GM12872 (cell line): ENCODE measurements at regions not wholly inside any gene's neighbourhood (a gene's known extent, or its start where the extent isn't known, plus 50 kb on each side); places are given as distances from the start of the nearest gene placed in this dataset.

ENCODE experiments used
- TF ChIP-seq, protein P1 (sequence below): IDR thresholded peaks from 3 replicates; pipeline ENCODE4 v1.5.1; 2011; ENCODE audit warnings: low read depth, mild to moderate bottlenecking, low read length, moderate library complexity; ENCODE audit not compliant: insufficient read depth

DNA sequence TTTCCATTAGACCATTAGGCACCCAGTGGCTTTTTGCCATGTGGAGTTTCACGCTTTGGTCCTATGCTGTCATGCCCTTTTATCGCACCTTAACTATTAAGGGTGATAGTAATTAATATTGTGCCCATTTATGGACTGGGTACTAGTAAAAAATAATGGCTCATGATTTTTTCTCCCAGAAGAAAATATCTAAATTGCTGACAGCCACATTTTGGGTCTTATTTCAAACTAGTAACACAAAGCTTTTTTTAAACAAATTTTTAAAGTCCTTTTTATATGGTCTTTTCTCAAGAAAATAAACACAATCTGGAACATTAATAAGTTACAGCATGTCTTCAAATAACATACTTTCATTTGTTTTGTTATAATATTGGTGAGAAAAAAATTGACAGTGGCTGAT lies 179.7 kb downstream of the ANKRD7 start:
- TF ChIP-seq, protein P1, sequence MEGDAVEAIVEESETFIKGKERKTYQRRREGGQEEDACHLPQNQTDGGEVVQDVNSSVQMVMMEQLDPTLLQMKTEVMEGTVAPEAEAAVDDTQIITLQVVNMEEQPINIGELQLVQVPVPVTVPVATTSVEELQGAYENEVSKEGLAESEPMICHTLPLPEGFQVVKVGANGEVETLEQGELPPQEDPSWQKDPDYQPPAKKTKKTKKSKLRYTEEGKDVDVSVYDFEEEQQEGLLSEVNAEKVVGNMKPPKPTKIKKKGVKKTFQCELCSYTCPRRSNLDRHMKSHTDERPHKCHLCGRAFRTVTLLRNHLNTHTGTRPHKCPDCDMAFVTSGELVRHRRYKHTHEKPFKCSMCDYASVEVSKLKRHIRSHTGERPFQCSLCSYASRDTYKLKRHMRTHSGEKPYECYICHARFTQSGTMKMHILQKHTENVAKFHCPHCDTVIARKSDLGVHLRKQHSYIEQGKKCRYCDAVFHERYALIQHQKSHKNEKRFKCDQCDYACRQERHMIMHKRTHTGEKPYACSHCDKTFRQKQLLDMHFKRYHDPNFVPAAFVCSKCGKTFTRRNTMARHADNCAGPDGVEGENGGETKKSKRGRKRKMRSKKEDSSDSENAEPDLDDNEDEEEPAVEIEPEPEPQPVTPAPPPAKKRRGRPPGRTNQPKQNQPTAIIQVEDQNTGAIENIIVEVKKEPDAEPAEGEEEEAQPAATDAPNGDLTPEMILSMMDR = no peak

DNA sequence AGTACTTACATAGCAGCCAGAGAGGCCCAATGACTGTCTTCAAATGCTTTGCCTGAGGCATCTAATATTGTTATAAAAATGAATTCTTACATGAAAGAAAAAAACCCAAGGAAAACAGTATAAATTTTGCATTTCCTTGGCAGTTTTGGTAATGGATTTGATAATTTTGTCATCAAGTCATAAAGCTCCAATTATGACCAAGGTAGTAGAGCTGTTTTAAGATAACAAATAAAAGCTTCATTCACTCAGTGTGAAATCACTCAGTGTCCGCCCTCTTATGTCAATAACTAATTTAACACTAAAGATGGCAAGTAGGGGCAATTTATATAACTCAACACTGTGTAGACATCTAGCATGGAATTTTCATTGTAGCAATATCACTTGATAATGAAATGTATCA lies 193.9 kb downstream of the ANKRD7 start:
- TF ChIP-seq, protein P1 = no peak

DNA sequence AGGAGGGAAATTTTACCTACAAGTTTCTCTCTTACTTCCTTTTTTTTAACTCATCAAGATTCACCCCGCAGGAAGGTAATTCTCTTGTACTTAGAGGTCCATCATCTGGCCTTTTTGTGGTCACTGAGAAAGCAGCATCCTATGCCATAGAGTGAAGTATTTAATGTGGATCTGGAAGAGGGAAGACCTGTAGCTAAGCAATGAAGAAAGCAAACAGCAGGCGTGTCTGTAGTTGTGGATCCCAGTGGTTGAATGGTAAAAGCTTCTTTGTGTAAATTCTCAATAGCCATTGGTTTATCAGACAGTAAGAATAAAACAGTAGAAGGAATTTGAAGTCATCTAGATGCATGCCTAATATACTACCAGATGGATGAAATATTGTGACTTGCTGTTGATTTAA lies 196.4 kb downstream of the ANKRD7 start:
- TF ChIP-seq, protein P1 = no peak

DNA sequence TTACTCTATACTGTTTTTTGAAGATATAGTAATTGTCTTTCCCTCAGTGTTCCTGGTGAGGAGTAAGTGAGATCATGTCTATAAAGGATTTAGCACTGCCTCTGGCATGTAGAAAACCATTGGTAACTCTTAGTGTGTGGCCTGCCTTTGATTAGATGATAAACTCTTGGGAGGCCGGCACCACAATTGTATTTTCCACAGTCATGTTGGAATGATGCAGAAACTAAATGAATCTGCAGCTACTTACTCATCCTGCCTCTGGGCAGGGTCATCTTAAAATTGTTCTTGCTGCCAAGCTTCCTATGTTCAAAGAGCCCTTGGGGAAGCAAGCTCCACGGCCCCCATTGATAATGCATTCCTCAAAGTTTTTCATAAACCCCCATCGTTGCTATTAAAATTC lies 204.6 kb downstream of the ANKRD7 start:
- TF ChIP-seq, protein P1 = no peak

DNA sequence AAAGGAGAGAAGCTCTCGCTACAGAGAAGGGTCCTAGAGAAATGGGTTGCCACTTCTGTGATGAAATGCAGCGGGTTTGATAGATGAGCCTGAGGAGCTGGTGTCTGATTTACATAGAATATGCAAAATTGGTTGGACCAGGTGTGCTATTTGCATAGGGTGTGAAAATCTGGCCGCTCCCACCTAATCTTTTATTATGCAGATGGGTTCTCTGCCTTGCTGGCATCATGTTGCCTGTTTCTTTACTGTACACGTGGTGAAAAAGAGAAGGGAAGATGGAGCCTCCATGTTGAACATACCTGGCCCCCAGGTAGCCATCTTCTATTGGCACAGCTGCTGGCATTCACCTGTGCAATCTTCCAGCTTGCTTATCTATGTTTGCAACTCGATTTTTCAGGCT lies 212.2 kb downstream of the ANKRD7 start:
- TF ChIP-seq, protein P1 = no peak

DNA sequence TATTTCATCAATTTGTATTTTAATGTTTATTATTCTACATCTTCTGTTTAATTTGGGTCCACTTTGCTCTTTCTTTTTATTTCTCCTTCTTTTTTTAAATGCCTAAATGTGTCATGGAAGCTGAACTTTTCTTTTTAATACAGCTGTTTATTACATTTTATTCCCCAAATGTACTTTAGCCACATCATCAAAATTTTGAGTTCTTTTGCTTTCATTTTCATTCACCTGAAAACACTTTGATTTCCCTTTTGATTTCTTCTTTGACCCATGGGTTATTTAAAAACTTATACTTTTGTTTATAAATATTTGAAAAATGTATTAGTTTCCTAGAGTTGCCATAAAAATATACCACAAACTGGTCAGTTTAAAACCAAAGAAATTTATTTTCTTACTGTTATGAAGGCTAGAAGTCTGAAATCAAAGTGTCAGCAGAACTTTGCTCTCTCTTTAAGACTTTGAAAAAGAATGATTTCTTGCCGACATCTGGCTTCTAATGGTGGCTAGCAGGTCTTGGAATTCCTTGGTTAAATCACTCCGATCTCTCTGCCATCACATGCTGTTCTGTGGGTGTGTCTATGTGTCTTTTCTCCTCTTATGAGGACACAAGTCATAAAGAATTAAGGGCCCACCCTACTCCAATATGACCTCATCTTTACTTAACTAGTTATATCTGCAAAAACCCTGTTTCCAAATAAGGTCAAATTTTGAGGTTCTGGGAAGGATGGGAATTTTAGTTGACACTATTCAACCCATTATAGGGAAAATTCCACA lies 225.5 kb downstream of the ANKRD7 start:
- TF ChIP-seq, protein P1 = no peak

DNA sequence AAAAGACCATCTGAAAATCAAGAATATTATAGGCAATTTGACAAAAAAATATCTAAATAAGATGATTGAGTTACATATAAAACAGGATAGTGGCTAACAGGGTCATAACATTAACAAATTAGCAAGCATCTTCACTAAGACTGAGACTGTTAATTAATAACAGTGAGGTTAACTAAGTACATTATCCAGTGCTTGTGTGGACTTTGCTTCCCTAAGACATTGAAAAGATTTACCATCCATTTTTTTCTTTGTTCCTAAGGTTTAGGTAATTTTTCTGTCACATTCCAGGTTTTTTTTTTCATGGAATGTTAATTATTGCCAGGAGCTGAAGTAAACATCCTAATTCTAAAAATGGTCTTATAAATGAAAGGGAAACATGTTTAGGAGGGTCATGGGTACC lies 227.6 kb downstream of the ANKRD7 start:
- TF ChIP-seq, protein P1 = no peak

DNA sequence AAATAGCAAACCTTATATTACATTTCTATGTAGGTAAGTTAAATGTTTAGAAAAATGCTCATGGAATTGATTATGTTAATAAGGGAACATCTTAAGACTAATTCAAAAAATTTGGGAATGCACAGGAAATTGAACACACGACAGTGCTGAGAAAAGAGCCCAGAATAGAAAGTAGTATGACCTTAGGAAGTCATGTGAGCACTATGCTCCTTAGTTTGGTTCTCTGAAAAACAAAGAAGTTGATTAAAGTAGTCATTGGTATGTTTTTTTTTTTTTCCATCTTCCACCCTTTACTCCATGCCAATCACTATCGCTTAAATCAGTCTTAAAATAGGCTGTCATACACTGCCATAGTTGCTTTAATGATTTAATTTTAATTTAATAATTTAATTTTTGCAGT lies 242.9 kb downstream of the ANKRD7 start:
- TF ChIP-seq, protein P1 = no peak
